ENCODE measurements at regions not wholly inside any gene's neighbourhood (a gene's known extent, or its start where the extent isn't known, plus 50 kb on each side); places are given as distances from the start of the nearest gene placed in this dataset.

- peak; percentile 26 for DNase-seq
Measured at GRCh38 chr5:109529520-109529919, 119.7 kb upstream of the PJA2 start.

GRCh38 chr5:109524555-109524954, 114.8 kb upstream of the PJA2 start:
- DNase-seq, result no peak

DNA sequence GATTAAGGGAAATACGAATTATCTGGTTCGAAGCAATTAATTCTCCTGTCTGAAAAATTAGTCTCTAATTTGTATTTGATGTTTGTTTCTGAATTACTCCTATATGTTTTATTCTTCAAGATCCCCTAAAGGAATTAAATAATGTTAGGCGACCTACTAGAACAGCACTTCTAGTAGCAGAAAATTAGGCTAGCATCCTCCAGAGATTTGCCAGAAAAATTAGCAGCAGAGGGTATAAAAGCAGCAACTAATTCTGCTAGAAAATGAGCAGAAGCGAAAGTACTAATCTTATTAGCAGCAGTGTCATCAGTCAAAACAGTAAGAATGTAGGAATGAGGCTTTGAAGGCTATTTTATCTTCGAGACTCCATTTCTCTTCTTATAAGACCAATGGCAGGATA, 114.3 kb upstream of the PJA2 start:
- DNase-seq, result no peak

- no peak for DNase-seq
Measured at GRCh38 chr5:109522404-109522803, 112.6 kb upstream of the PJA2 start.

- no peak for DNase-seq
Measured at GRCh38 chr5:109519416-109519815, 109.6 kb upstream of the PJA2 start.

GRCh38 chr5:109516390-109516789, 106.6 kb upstream of the PJA2 start:
- DNase-seq, result peak; percentile 33

DNA sequence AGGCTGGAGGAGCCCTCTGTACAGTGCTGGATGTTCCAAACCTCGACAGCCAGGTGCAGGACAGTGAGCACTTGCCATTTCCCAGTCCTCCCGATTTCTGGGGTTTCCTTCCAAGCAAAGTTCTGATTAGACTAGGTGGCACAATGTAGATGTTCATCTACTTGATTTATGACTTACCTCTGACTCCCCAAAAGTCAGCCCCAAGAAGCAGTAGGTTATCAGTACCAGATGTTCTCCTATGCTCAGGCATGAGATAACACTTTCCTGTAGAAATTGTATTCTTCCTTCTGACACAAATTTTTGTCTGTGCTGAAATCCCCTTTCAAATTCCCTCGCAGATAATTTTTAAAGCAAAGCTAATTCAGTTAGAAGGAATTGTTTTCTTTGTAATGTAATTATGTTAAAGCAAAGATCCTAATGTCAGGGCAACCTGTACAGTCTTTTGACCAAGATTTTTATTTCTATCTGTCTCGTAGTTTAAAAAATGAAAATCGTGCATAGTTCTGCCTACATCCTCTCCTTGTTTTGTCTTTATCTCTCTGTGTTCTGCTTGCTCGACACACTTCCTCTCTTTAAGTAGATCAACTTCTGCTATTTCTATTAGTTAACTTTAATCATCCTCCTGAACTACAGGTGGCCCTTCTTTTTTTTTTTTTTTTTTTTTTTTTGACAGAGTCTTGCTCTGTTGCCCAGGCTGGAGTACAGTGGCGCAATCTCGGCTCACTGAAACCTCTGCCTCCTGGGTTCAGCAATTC, 102.4 kb upstream of the PJA2 start:
- DNase-seq, result no peak

DNA sequence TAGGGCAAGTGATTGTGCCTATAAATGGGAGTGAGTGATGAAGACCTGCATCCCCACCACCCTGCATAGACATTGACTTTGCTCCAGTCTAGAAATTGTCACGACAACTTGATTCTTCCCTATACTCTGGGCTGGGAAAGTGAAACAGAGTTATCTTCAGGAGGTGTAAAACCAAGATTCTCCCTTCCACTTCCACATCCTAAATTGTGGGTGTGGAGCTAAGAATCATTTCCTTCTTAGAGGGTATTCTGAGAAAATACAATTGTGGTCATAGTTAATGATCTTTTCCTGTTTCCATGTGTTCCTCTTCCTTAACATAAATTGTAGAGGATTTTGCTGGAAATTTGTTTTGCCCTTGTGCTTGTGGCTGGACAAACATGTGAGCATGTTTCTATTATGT, 96.8 kb upstream of the PJA2 start:
- DNase-seq, result no peak

DNA sequence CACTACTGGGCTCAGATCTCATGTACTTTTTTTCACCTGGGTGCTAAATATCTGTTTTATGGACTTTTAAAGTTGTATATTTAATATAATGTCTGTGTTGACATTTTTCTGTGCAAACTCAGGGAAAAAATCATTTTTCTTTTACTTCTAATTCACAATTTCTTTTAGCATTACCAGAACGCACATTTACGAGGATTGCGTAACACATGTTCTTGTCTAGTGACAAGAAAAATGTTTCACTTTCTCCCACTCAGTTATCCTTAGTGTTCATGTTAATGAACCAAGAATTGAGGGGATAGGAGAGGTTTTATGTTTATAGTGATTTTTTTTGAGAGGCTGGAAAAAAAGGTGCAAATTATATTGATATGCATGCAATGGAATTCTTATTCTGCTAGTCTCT, 86.3 kb upstream of the PJA2 start:
- no peak for DNase-seq

DNA sequence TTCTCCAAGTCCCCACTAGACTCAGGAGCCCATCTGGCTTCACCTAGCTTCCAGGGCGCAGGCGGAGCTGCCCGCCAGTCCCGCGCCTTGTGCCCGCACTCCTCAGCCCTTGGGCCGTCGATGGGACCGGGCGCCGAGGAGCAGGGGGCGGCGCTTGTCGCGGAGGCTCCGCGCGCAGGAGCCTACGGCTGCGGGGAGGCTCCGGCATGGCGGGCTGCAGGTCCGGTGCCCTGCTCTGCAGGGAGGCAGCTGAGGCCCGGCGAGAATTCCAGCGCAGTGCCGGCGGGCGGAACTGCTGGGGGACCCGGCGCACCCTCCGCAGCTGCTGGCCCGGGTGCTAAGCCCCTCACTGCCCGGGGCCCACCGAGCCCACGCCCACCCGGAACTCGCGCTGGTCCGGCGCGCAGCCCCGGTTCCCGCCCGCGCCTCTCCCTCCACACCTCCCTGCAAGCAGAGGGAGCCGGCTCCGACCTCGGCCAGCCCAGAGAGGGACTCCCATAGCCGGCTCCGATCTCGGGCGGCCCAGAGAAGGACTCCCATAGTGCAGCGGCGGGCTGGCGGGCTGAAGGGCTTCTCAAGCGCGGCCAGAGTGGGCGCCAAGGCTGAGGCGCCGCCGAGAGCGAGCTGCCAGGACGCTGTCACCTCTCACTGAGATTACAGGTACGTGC, 78.1 kb upstream of the PJA2 start:
- no peak for DNase-seq

GRCh38 chr5:109486200-109486804, 76.5 kb upstream of the PJA2 start:
- DNase-seq, result no peak

GRCh38 chr5:109485030-109485429, 75.3 kb upstream of the PJA2 start:
- DNase-seq, result peak; percentile 7

DNA sequence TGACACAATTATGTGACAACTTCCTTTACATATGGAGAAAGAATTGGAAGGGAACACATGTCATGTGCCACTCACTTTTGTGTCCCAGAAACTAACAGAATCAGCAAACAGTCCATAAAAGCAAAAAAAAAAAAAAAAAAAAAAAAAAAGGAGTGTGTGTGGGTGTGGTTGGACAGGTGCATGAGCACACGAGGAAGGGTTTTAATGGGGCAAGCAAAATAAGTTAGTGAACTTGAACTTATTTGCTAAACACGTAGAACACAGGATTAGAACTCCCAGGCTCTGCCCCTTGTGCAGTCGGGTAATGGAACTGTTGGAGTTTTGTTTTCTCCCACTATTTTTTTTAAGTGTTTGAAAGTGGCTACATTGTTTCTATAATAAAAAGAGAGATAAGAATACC, 74.8 kb upstream of the PJA2 start:
- no peak for DNase-seq

DNA sequence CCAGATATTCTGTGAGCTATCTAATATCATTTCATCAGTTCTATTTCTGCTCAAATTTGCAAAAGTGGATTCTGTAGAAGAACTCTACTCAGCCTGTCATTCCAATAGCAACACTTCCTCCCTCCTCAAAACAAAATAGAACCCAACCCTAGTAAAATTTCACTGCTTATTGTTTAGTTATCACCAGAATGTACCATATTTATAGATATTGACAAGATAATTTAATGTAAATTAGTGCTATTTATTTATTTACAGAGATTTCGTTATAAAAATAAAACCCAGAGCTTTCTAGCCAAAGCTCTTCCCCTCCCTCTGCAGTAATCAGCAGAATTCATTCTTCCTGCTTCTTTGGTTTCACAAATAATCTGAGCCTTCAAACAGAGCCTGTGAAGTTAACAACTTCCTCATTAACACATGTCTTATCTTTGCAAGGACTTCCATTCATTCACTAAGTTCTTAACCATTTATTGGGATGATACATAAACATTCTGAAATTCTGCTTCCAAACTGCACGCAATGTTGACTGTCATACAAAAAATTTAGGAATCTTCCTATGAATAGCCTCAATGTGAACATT, 73.7 kb upstream of the PJA2 start:
- no peak for DNase-seq

- DNase-seq, result no peak
Measured at GRCh38 chr5:109482748-109483147, 73.0 kb upstream of the PJA2 start.

DNA sequence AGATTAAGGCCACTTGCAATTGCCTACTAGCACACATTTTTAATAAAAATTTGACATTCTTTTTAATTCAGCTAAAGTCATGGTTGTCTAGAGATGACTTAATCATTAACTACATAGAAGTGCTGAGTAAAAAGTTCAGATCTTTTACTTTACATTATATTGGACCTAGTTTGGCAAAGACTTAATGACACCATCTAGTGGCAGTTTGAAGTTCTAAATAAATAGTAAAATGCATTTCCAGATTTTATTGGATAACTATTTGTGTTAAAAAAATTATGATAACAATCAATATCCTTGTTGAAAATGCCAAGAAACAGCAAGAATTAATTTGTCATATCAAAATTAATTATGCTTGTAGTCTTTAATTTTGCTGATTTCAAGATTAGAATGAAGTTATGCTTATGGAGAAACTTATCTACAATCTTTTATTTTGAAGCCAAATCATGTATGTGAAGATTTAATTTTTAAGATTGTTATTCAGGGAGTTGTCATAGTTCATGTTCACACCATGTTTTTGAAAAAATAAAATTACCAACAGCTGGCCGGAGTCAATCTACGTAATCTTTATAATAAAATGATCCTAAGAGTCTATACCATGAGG, 69.6 kb upstream of the PJA2 start:
- peak; percentile 22 for DNase-seq

GRCh38 chr5:109478830-109479229, 69.1 kb upstream of the PJA2 start:
- DNase-seq, result no peak

DNA sequence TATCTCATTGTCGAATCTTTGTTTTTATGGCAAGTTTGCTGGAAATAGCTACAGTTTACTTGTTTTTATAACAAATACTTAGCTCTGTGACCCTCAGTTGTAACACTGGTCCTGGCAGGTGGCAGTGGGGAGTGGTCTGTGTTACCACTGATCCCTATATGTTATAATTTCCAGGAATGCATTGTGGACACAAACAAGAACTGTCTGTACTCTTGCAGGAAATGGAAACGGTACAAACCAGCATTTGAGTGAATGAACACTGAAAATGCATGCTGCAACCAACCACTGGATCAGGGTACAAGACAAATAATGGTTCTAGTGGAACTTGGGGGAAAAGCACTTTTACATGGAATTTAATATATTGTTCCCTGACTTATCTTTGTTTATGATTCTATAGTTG, 66.5 kb upstream of the PJA2 start:
- DNase-seq, result no peak

DNA sequence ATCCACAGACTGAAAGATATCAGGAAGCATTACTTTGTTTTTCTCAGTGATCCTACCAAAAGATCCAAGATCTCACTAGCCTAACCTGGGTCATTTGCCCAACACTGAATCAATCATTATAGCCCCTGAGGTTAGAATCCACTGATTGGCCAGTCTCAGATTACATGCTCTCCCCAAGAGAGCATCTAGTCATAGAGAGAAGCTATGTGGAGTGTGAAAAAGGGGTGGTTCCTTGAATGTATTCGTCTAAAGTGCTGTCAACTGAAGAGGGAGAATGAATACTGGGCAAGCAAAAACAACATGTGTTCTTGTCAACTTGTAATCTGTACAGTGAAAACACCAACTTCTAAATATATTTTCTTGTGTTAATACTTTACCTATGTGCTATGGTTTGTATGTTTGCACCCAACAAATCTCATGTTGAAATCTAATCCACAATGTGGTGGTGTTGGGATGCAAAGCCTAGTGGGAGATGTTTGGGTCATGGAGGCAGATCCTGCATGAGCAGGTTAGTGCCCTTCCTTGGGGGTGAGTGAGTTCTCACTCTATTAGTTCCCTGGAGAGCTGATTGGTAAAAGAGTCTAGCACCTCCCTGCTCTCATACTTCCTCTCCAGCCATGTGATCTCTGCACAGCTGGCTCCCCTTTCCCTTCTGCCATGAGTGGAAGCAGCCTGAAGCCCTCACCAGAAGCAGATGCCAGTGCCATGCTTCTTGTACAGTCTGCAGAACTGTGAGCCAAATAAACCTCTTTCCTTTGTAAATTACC, 60.3 kb upstream of the PJA2 start:
- no peak for DNase-seq

- DNase-seq, result peak; percentile 91
Measured at GRCh38 chr5:109468737-109469420, 59.1 kb upstream of the PJA2 start.

GRCh38 chr5:109468288-109468676, 58.5 kb upstream of the PJA2 start:
- DNase-seq, result no peak

GRCh38 chr5:109467058-109467457, 57.3 kb upstream of the PJA2 start:
- no peak for DNase-seq
